ENCODE measurements at regions not wholly inside any gene's neighbourhood (a gene's known extent, or its start where the extent isn't known, plus 50 kb on each side); places are given as distances from the start of the nearest gene placed in this dataset.

- no peak for TF ChIP-seq POLR2A (IDR thresholded peaks at IDR 0.05; ENCODE audit: low read depth, low read length)
- TF ChIP-seq TAF1 (IDR thresholded peaks at IDR 0.05; ENCODE audit: low read depth, low read length), result no peak
Observed at GRCh38 chr7:120110169-120110568, 162.8 kb upstream of the KCND2 start.
